AG04450 (cell line): ENCODE measurements at regions not wholly inside any gene's neighbourhood (a gene's known extent, or its start where the extent isn't known, plus 50 kb on each side); places are given as distances from the start of the nearest gene placed in this dataset.

ENCODE experiments used
- CTCF ChIA-PET: fragments of 300-600, 350-600 bp; formaldehyde crosslinking; extraction: SDS; loops from one replicate; lab custom pipeline; 2022; ENCODE audit warnings: antibody characterized with exemption, inconsistent platforms; lab: Charles Lee
- POLR2A ChIA-PET: fragments of 350-600 bp; formaldehyde crosslinking; extraction: SDS; loops from one replicate; lab custom pipeline; 2021; ENCODE audit warnings: antibody characterized with exemption, inconsistent platforms; lab: Yijun Ruan, JAX
- DNase-seq: peaks from one replicate; pipeline ENCODE4 v3.0.0-alpha.2; 2011; ENCODE audit warnings: low read depth, low spot score
- H3K27ac ChIP-seq: one replicate; pipeline ENCODE4 v1.5.1; 2012; ENCODE audit warnings: low read depth, low read length, control low read depth
- H3K27me3 ChIP-seq: one replicate; pipeline ENCODE4 v1.6.0; 2012; ENCODE audit warnings: low read length; ENCODE audit not compliant: control insufficient read depth, insufficient read depth
- H3K4me3 ChIP-seq: 2 replicates; pipeline ENCODE4 v1.5.1; 2011; ENCODE audit warnings: mild to moderate bottlenecking, low read depth, low read length, control low read depth
- H3K9me3 ChIP-seq: 2 replicates; pipeline ENCODE4 v1.5.1; 2012; ENCODE audit warnings: low read length; ENCODE audit not compliant: control insufficient read depth, insufficient read depth
- CTCF ChIP-seq: IDR thresholded peaks from 2 replicates; pipeline ENCODE4 v1.5.1; 2011; ENCODE audit warnings: low read depth, low read length, control low read depth, inconsistent platforms

DNA sequence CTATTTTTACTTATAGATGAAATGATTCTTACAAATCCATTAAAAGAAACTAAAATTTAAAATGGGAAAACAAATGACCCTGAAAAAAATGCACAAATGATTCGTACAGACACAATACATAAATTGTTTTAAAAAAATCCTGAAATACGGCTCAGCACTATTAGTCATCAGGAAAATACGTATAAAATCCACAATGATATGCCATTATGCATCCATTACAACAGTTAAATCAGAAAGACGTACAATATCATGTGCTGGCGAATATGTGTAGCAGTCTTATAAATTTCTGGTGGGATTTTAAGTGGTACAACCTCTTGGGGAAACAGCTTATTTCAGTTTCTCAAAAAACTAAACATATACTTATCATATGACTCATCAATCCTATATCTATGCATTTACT lies 600.1 kb upstream of the STEAP1 start:
- H3K9me3 ChIP-seq: peaks cover 12% of the 10 kb centered on the region
- ChIA-PET POLR2A (no interaction called here), CTCF (no interaction called here)
- no peak overlapping the region for H3K27ac ChIP-seq
- H3K4me3 ChIP-seq: no peak overlapping the region
- H3K27me3 ChIP-seq: no peaks in the 10 kb centered on the region
- DNase-seq: no peak
- no peak for TF ChIP-seq CTCF

- peaks cover 2% of the 10 kb centered on the region; the same call in 1 of the 2 replicates for H3K9me3 ChIP-seq
- ChIA-PET CTCF (no interaction called here), POLR2A (no interaction called here)
- no peak for DNase-seq
- no peaks in the 10 kb centered on the region for H3K27me3 ChIP-seq
- TF ChIP-seq CTCF: no peak
- no peak overlapping the region for H3K27ac ChIP-seq
- H3K4me3 ChIP-seq: no peak overlapping the region
Observed at GRCh38 chr7:89559596-89559995, 594.7 kb upstream of the STEAP1 start.

GRCh38 chr7:89563597-89563996 lies 590.7 kb upstream of the STEAP1 start:
- no peak for DNase-seq
- H3K27ac ChIP-seq: no peak overlapping the region
- ChIA-PET CTCF (no interaction called here), POLR2A (no interaction called here)
- no peaks in the 10 kb centered on the region for H3K27me3 ChIP-seq
- H3K4me3 ChIP-seq: no peak overlapping the region
- TF ChIP-seq CTCF: no peak
- peaks cover under 1% of the 10 kb centered on the region; the same call in 1 of the 2 replicates for H3K9me3 ChIP-seq

- no peak for TF ChIP-seq CTCF
- no peak overlapping the region for H3K4me3 ChIP-seq
- no peak overlapping the region for H3K27ac ChIP-seq
- DNase-seq: no peak
- CTCF ChIA-PET: no interaction called here
- peaks cover 4% of the 10 kb centered on the region; the same call in 1 of the 2 replicates for H3K9me3 ChIP-seq
- POLR2A ChIA-PET: no interaction called here
- no peaks in the 10 kb centered on the region for H3K27me3 ChIP-seq
Observed at GRCh38 chr7:89584896-89585295, 569.4 kb upstream of the STEAP1 start.

DNA sequence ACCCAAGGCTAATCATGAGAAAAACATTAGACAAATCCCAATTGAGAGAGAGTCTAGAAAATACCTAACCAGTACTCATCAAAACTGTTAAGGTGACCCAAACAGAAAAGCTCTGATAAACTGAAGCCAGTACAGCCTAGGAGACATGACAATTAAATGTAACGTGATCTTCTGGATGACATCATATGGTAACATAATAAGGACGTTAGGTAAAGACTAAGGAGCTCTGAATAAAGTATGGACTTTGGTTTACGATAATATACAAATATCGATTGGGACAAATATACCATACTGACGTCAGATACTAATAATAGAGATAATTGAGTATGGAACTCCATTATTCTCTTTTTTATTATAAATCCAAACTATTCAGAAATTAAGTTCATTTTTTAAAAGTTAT lies 561.1 kb upstream of the STEAP1 start:
- POLR2A ChIA-PET: no interaction called here
- CTCF ChIA-PET: no interaction called here
- no peak for DNase-seq
- Histone ChIP-seq H3K9me3 (peaks cover 4% of the 10 kb centered on the region; the same call in 1 of the 2 replicates), H3K27me3 (no peaks in the 10 kb centered on the region), H3K27ac (no peak overlapping the region), H3K4me3 (no peak overlapping the region)
- no peak for TF ChIP-seq CTCF
